HEK293T (cell line): ENCODE measurements at regions not wholly inside any gene's neighbourhood (a gene's known extent, or its start where the extent isn't known, plus 50 kb on each side); places are given as distances from the start of the nearest gene placed in this dataset.

Source experiments
- CTCF ChIA-PET: fragments of 350-600 bp; formaldehyde crosslinking; extraction: SDS; loops from one replicate; lab custom pipeline; 2021; ENCODE audit warnings: antibody characterized with exemption, inconsistent platforms; lab: Yijun Ruan, JAX
- POLR2A ChIA-PET: fragments of 350-600 bp; formaldehyde crosslinking; extraction: SDS; loops from one replicate; lab custom pipeline; 2020; ENCODE audit warnings: antibody characterized with exemption, inconsistent platforms; lab: Yijun Ruan, JAX
- DNase-seq: peaks from one replicate; pipeline ENCODE4 v3.0.0; 2012; ENCODE audit warnings: mixed read lengths; ENCODE audit errors: extremely low spot score
- ARNT ChIP-seq: fragments of 450-650 bp; IDR thresholded peaks from 2 replicates; pipeline ENCODE4 v1.6.1; 2017; ENCODE audit warnings: mild to moderate bottlenecking
- BHLHE40 ChIP-seq: fragments of 450-650 bp; IDR thresholded peaks from 2 replicates; pipeline ENCODE4 v1.6.1; 2016; ENCODE audit warnings: mild to moderate bottlenecking, moderate library complexity, borderline replicate concordance
- CTBP1 ChIP-seq: fragments of 450-650 bp; IDR thresholded peaks from 2 replicates; pipeline ENCODE4 v1.6.1; 2016; ENCODE audit warnings: borderline replicate concordance
- ELF4 ChIP-seq: fragments of 450-650 bp; IDR thresholded peaks from 2 replicates; pipeline ENCODE4 v1.6.1; 2017; ENCODE audit warnings: antibody characterized with exemption
- FOXA1 ChIP-seq: fragments of 450-650 bp; IDR thresholded peaks from 2 replicates; pipeline ENCODE4 v1.6.1; 2016; ENCODE audit warnings: mild to moderate bottlenecking
- FOXK2 ChIP-seq: fragments of 450-650 bp; IDR thresholded peaks from 2 replicates; pipeline ENCODE4 v1.6.1; 2016; ENCODE audit warnings: mild to moderate bottlenecking
- FOXM1 ChIP-seq: fragments of 450-650 bp; IDR thresholded peaks from 2 replicates; pipeline ENCODE4 v1.6.1; 2017; ENCODE audit warnings: mild to moderate bottlenecking, borderline replicate concordance
- HDGF ChIP-seq: fragments of 450-650 bp; IDR thresholded peaks from 2 replicates; pipeline ENCODE4 v1.6.1; 2017; ENCODE audit warnings: antibody characterized with exemption, borderline replicate concordance
- L3MBTL2 ChIP-seq: fragments of 450-650 bp; conservative IDR thresholded peaks from 2 replicates; pipeline ENCODE4 v1.6.1; 2016; ENCODE audit warnings: mild to moderate bottlenecking
- LEF1 ChIP-seq: fragments of 450-650 bp; IDR thresholded peaks from 2 replicates; pipeline ENCODE4 v1.6.1; 2017; ENCODE audit warnings: mild to moderate bottlenecking, borderline replicate concordance
- NFRKB ChIP-seq: fragments of 450-650 bp; IDR thresholded peaks from 2 replicates; pipeline ENCODE4 v1.6.1; 2016; ENCODE audit warnings: mild to moderate bottlenecking, moderate library complexity
- PKNOX1 ChIP-seq: fragments of 450-650 bp; IDR thresholded peaks from 2 replicates; pipeline ENCODE4 v1.6.1; 2016
- SP1 ChIP-seq: fragments of 450-650 bp; IDR thresholded peaks from 2 replicates; pipeline ENCODE4 v1.6.1; 2017
- SUZ12 ChIP-seq: fragments of 450-650 bp; IDR thresholded peaks from 2 replicates; pipeline ENCODE4 v1.6.1; 2016; ENCODE audit warnings: mild to moderate bottlenecking
- TARDBP ChIP-seq: fragments of 450-650 bp; IDR thresholded peaks from 2 replicates; pipeline ENCODE4 v1.6.1; 2016
- ZNF384 ChIP-seq: fragments of 450-650 bp; IDR thresholded peaks from 2 replicates; pipeline ENCODE4 v1.6.1; 2016

GRCh38 chr5:164002214-164002613, 496.8 kb downstream of the MAT2B start:
- POLR2A ChIA-PET = no interaction called here
- CTCF ChIA-PET = interaction anchor here (0.6 kb wide), 1 partner anchor 47 kb away, joined by 3 read pairs; no protein-coding TSS in a partner anchor
- no peak for TF ChIP-seq HDGF
- TF ChIP-seq ELF4 = no peak
- no peak for TF ChIP-seq FOXK2
- TF ChIP-seq NFRKB = no peak
- TF ChIP-seq LEF1 = no peak
- TF ChIP-seq FOXA1 = no peak
- no peak for TF ChIP-seq FOXM1
- no peak for TF ChIP-seq SP1
- no peak for DNase-seq

- TF ChIP-seq FOXM1 = no peak
- TF ChIP-seq FOXK2 = no peak
- no peak for TF ChIP-seq LEF1
- TF ChIP-seq CTBP1 = no peak
- ChIA-PET CTCF (no interaction called here), POLR2A (no interaction called here)
- DNase-seq = no peak
These were observed 497.2 kb downstream of the MAT2B start for GRCh38 chr5:164002628-164003027.

DNA sequence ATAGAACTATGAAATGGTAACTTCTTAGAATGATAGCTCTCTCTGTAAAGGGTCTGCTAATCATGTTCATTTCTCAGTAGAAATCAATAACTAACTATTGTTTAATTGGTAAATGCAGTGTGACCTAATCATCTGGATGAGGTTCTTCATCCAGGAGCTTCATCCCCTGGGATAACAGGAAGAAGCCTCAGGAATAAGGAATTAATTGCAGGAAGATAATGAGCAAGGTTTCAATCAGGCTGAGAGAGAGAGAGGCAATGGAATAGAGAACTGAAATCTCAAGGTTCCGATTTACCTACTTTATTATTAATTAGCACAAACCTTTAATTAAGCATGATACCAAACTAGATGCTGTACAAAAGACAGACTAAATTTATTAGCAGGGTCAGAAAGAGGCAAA, 499.7 kb downstream of the MAT2B start:
- no peak for TF ChIP-seq L3MBTL2
- TF ChIP-seq SUZ12 = no peak
- no peak for TF ChIP-seq PKNOX1
- no peak for TF ChIP-seq FOXA1
- no peak for TF ChIP-seq SP1
- TF ChIP-seq CTBP1 = no peak
- TF ChIP-seq ARNT = no peak
- TF ChIP-seq ELF4 = no peak
- no peak for TF ChIP-seq FOXK2
- no peak for TF ChIP-seq NFRKB
- no peak for TF ChIP-seq TARDBP
- CTCF ChIA-PET = no interaction called here
- no peak for DNase-seq
- POLR2A ChIA-PET = no interaction called here

- DNase-seq = no peak
- CTCF ChIA-PET = interaction anchor here (1.0 kb wide), 1 partner anchor 497 kb away, joined by 3 read pairs; no protein-coding TSS in a partner anchor
- POLR2A ChIA-PET = no interaction called here
- TF ChIP-seq SP1 (no peak), TARDBP (no peak), ELF4 (no peak), ZNF384 (no peak), NFRKB (no peak), HDGF (no peak), CTBP1 (no peak), PKNOX1 (no peak), ARNT (no peak), SUZ12 (no peak), FOXM1 (no peak), FOXK2 (no peak), LEF1 (no peak), BHLHE40 (no peak), L3MBTL2 (no peak), FOXA1 (no peak)
These were observed 501.6 kb downstream of the MAT2B start for GRCh38 chr5:164007064-164007463.

DNA sequence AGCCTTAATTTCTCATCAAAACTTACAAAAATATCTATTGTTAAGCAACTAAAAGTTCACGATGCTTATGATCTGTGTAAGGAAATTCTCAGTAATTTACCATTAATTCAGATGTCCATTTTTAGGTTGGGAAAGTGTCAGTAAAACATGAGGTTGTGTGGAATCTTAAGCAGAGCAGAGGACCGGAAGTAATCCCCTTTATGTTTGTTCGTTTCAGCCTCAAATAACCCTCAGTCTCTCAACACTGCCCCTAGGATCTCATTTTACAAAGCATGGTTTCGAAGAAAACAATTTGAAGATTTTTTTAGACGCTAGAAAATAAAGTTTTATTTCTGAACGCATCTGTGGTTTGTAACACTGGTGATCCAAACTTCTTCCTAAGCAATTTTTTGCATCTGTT, 504.2 kb downstream of the MAT2B start:
- TF ChIP-seq FOXM1 = no peak
- no peak for TF ChIP-seq HDGF
- no peak for TF ChIP-seq NFRKB
- no peak for TF ChIP-seq L3MBTL2
- TF ChIP-seq BHLHE40 = no peak
- no peak for TF ChIP-seq CTBP1
- no peak for TF ChIP-seq PKNOX1
- TF ChIP-seq ELF4 = no peak
- ChIA-PET POLR2A (no interaction called here), CTCF (no interaction called here)
- no peak for DNase-seq

DNA sequence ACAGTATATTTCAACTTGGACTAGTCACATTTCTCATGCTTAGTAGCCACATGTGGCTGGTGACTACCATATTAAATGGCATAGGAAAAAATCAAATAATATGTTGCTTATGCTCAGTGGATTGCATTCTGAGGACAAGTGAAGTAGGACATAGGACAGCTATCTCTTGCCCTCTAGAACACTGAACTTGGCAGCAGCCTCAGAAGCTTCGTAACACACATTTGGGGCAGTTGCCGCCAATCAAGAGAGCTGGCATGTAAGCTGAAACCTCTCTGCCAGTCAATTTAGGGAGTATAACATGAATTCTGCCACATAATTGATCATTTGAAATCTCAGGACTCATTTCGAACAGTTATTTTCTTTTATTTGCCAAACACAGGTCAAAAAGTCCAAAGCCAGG, 505.5 kb downstream of the MAT2B start:
- TF ChIP-seq ZNF384 (no peak), FOXA1 (no peak), ELF4 (no peak), FOXK2 (no peak), PKNOX1 (no peak), SP1 (no peak), HDGF (no peak), ARNT (no peak), SUZ12 (no peak), CTBP1 (no peak), FOXM1 (no peak), NFRKB (no peak), TARDBP (no peak), BHLHE40 (no peak), L3MBTL2 (no peak)
- POLR2A ChIA-PET = no interaction called here
- CTCF ChIA-PET = no interaction called here
- DNase-seq = no peak
